GM12878 (cell line): ENCODE measurements at regions not wholly inside any gene's neighbourhood (a gene's known extent, or its start where the extent isn't known, plus 50 kb on each side); places are given as distances from the start of the nearest gene placed in this dataset.

Source experiments
- ATAC-seq: fragments of 200-7000 bp; cut with Tn5 transposase; 3 replicates; pipeline ENCODE4 v1.9.1; 2020; ENCODE audit warnings: mild to moderate bottlenecking, moderate library complexity
- BruUV-seq: library from RNA; stranded (reverse); fragments of 400-500 nt; replicated peaks from 2 replicates; lab custom pipeline; 2021; lab: Mats Ljungman, UMichigan
- CTCF ChIA-PET: fragments of 300-600 bp; sonication (Branson Sonifier 250); formaldehyde crosslinking; extraction: SDS; loops from one replicate; lab custom pipeline; 2021; ENCODE audit warnings: inconsistent platforms; lab: Yijun Ruan, JAX
- POLR2A ChIA-PET: fragments of 350-600 bp; formaldehyde crosslinking; extraction: SDS; loops from one replicate; lab custom pipeline; 2021; ENCODE audit warnings: inconsistent platforms; lab: Charles Lee
- RAD21 ChIA-PET: fragments of 300-600 bp; sonication (Branson Sonifier 250); formaldehyde crosslinking; loops from one replicate; lab custom pipeline; 2023; ENCODE audit warnings: antibody characterized with exemption; ENCODE audit not compliant: unreplicated experiment; lab: Charles Lee
- SMC1A ChIA-PET: fragments of 300-600 bp; sonication (Branson Sonifier 250); formaldehyde crosslinking; loops from one replicate; lab custom pipeline; 2023; ENCODE audit not compliant: unreplicated experiment, uncharacterized antibody; lab: Charles Lee
- DNase-seq: peaks from one replicate; pipeline ENCODE4 v3.0.0-alpha.2; 2011; ENCODE audit warnings: low read depth, low spot score
- FAIRE-seq: peaks from 3 replicates; lab custom pipeline; 2011; peaks lifted over from hg19 to GRCh38; lab: Jason Lieb, UNC
- H2AFZ ChIP-seq: 2 replicates; pipeline ENCODE4 v1.6.0; 2011; ENCODE audit warnings: low read depth, low read length, control low read depth; ENCODE audit not compliant: control insufficient read depth
- H3K27ac ChIP-seq: 2 replicates; pipeline ENCODE4 v1.5.1; 2011; ENCODE audit warnings: control low read depth; ENCODE audit not compliant: control insufficient read depth, insufficient read depth
- H3K27me3 ChIP-seq, 2 experiments: replicated peaks in 1 of 2; 2 replicates each; pipeline versions ENCODE4 v1.6.0 to v1.6.1; 2011; ENCODE audit warnings: low read length in 1 of 2; ENCODE audit not compliant: control insufficient read depth in 2 of 2, insufficient read depth in 2 of 2
- H3K36me3 ChIP-seq, 2 experiments: 2 replicates each; pipeline ENCODE4 v1.5.1; 2011; ENCODE audit warnings: low read length in 1 of 2; ENCODE audit not compliant: control insufficient read depth in 2 of 2, insufficient read depth in 2 of 2
- H3K4me1 ChIP-seq: 2 replicates; pipeline ENCODE4 v1.6.1; 2011; ENCODE audit warnings: mild to moderate bottlenecking, low read length, moderate library complexity, mixed read lengths; ENCODE audit not compliant: control insufficient read depth, insufficient read depth
- H3K4me2 ChIP-seq: 2 replicates; pipeline ENCODE4 v1.6.0; 2011; ENCODE audit warnings: control low read depth; ENCODE audit not compliant: control insufficient read depth, insufficient read depth
- H3K4me3 ChIP-seq: fragments of 200-600 bp; sonication (generic); 2 replicates; pipeline ENCODE4 v1.5.1; 2016
- H3K79me2 ChIP-seq: 2 replicates; pipeline ENCODE4 v1.6.0; 2011; ENCODE audit warnings: low read length; ENCODE audit not compliant: control insufficient read depth, insufficient read depth
- H3K9ac ChIP-seq: 2 replicates; pipeline ENCODE4 v1.8.0; 2011; ENCODE audit warnings: low read length, control low read depth, mixed read lengths; ENCODE audit not compliant: control insufficient read depth, insufficient read depth
- H3K9me3 ChIP-seq: replicated peaks from 3 replicates; pipeline ENCODE4 v1.5.1; 2011; ENCODE audit warnings: mild to moderate bottlenecking, low read length; ENCODE audit not compliant: control insufficient read depth, insufficient read depth
- H4K20me1 ChIP-seq: 2 replicates; pipeline ENCODE4 v1.6.0; 2011; ENCODE audit not compliant: control insufficient read depth, insufficient read depth
- HCFC1 ChIP-seq: fragments of 150-350 bp; IDR thresholded peaks from 2 replicates; pipeline ENCODE4 v1.6.1; 2014; ENCODE audit warnings: low read length
- LARP7 ChIP-seq: fragments of 450-650 bp; IDR thresholded peaks from 2 replicates; pipeline ENCODE4 v1.6.1; 2017; ENCODE audit warnings: mild to moderate bottlenecking
- SMAD1 ChIP-seq: fragments of 450-650 bp; IDR thresholded peaks from 2 replicates; pipeline ENCODE4 v1.6.1; 2018; ENCODE audit warnings: mild to moderate bottlenecking, low read depth; ENCODE audit not compliant: partially characterized antibody
- SMC3 ChIP-seq: IDR thresholded peaks from 2 replicates; pipeline ENCODE4 v1.6.1; 2011; ENCODE audit warnings: low read length, improper control_type of control experiment, borderline replicate concordance
- WGBS: methylation state at CpG from one replicate; pipeline ENCODE4 v1.1.6; 2016; ENCODE audit warnings: low lambda C conversion rate; ENCODE audit not compliant: insufficient replicate concordance, insufficient coverage; ENCODE audit errors: missing lambda C conversion rate; 5-methylcytosine and 5-hydroxymethylcytosine counted together
- in situ Hi-C: fragments of 300-500 bp; cut with MboI; formaldehyde crosslinking; loops from 9 replicates; pipeline ENCODE4 v1.14.3; 2018; ENCODE audit warnings: mixed read lengths
- intact Hi-C: fragments of 100-400 bp; cut with micrococcal nuclease; formaldehyde crosslinking; loops from one replicate; pipeline ENCODE4 v1.14.2; 2022; ENCODE audit not compliant: unreplicated experiment
- TF ChIP-seq, protein P1 (sequence below): fragments of 450-650 bp; formaldehyde crosslinking; IDR thresholded peaks from 2 replicates; pipeline ENCODE4 v1.4.0; 2022; ENCODE audit warnings: mild to moderate bottlenecking, moderate library complexity

- Histone ChIP-seq H3K79me2 (no peaks in the 10 kb centered on the region), H3K36me3 (no peaks in the 10 kb centered on the region), H3K9ac (no peak overlapping the region), H3K27me3 (no peaks in the 10 kb centered on the region; a peak in 2 of 4 replicates), H3K27ac (no peak overlapping the region), H4K20me1 (no peaks in the 10 kb centered on the region), H3K4me2 (no peak overlapping the region), H2AFZ (no peak overlapping the region), H3K4me1 (no peaks in the 10 kb centered on the region), H3K4me3 (no peak overlapping the region), H3K9me3 (no peaks in the 10 kb centered on the region)
- intact Hi-C loops = no loop called here
- no peak for DNase-seq
- ChIA-PET CTCF (no interaction called here), RAD21 (no interaction called here), POLR2A (no interaction called here), SMC1A (no interaction called here)
- TF ChIP-seq LARP7 (no peak), SMC3 (no peak), HCFC1 (no peak), SMAD1 (no peak)
- TF ChIP-seq, protein P1, sequence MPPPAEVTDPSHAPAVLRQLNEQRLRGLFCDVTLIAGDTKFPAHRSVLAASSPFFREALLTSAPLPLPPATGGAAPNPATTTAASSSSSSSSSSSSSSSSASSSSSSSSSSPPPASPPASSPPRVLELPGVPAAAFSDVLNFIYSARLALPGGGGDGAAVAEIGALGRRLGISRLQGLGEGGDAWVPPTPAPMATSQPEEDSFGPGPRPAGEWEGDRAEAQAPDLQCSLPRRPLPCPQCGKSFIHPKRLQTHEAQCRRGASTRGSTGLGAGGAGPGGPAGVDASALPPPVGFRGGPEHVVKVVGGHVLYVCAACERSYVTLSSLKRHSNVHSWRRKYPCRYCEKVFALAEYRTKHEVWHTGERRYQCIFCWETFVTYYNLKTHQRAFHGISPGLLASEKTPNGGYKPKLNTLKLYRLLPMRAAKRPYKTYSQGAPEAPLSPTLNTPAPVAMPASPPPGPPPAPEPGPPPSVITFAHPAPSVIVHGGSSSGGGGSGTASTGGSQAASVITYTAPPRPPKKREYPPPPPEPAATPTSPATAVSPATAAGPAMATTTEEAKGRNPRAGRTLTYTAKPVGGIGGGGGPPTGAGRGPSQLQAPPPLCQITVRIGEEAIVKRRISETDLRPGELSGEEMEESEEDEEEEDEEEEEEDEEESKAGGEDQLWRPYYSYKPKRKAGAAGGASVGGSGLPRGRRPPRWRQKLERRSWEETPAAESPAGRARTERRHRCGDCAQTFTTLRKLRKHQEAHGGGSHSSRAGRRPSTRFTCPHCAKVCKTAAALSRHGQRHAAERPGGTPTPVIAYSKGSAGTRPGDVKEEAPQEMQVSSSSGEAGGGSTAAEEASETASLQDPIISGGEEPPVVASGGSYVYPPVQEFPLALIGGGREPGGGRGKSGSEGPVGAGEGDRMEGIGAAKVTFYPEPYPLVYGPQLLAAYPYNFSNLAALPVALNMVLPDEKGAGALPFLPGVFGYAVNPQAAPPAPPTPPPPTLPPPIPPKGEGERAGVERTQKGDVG (CRISPR knock-in tag) = no peak
- ATAC-seq = no peak
- 45% methylated on average over 11 of the region's 11 CpGs for WGBS
- FAIRE-seq = no peak
- in situ Hi-C loops = no loop called here
- no TSS peak for BruUV-seq
These were observed 85.1 kb upstream of the CSF3R start for GRCh38 chr1:36567601-36568341.
